ENCODE measurements at regions not wholly inside any gene's neighbourhood (a gene's known extent, or its start where the extent isn't known, plus 50 kb on each side); places are given as distances from the start of the nearest gene placed in this dataset.

- H3K36me3 ChIP-seq (ENCODE audit: low read depth): no peaks in the 10 kb centered on the region
- H3K27me3 ChIP-seq (ENCODE audit: insufficient read depth, poor library complexity, severe bottlenecking): no peaks in the 10 kb centered on the region
- H3K4me1 ChIP-seq (ENCODE audit: insufficient read depth, poor library complexity, severe bottlenecking): peaks cover 23% of the 10 kb centered on the region
- no peak for TF ChIP-seq CTCF (IDR thresholded peaks at IDR 0.05; ENCODE audit: poor library complexity, severe bottlenecking)
- DNase-seq (ENCODE audit: low spot score): no peak
- ATAC-seq (ENCODE audit: low read depth): no peak
- H3K27ac ChIP-seq (ENCODE audit: poor library complexity, severe bottlenecking): no peak overlapping the region
- H3K4me3 ChIP-seq (ENCODE audit: severe bottlenecking): no peak overlapping the region
- H3K9me3 ChIP-seq (ENCODE audit: severe bottlenecking): no peaks in the 10 kb centered on the region
Measured at GRCh38 chr5:67813877-67814539, 401.5 kb upstream of the PIK3R1 start.

GRCh38 chr5:67809589-67809988 lies 406.0 kb upstream of the PIK3R1 start:
- no peak for DNase-seq (ENCODE audit: low spot score)
- H3K36me3 ChIP-seq (ENCODE audit: low read depth): no peaks in the 10 kb centered on the region
- no peak overlapping the region for H3K27ac ChIP-seq (ENCODE audit: poor library complexity, severe bottlenecking)
- no peak for ATAC-seq (ENCODE audit: low read depth)
- H3K4me1 ChIP-seq (ENCODE audit: insufficient read depth, poor library complexity, severe bottlenecking): no peaks in the 10 kb centered on the region
- H3K27me3 ChIP-seq (ENCODE audit: insufficient read depth, poor library complexity, severe bottlenecking): no peaks in the 10 kb centered on the region
- H3K4me3 ChIP-seq (ENCODE audit: severe bottlenecking): no peak overlapping the region
- H3K9me3 ChIP-seq (ENCODE audit: severe bottlenecking): no peaks in the 10 kb centered on the region
- TF ChIP-seq CTCF (IDR thresholded peaks at IDR 0.05; ENCODE audit: poor library complexity, severe bottlenecking): no peak

- Histone ChIP-seq H3K27ac (ENCODE audit: poor library complexity, severe bottlenecking) (no peak overlapping the region), H3K9me3 (ENCODE audit: severe bottlenecking) (no peaks in the 10 kb centered on the region), H3K4me1 (ENCODE audit: insufficient read depth, poor library complexity, severe bottlenecking) (no peaks in the 10 kb centered on the region), H3K27me3 (ENCODE audit: insufficient read depth, poor library complexity, severe bottlenecking) (no peaks in the 10 kb centered on the region), H3K4me3 (ENCODE audit: severe bottlenecking) (no peak overlapping the region), H3K36me3 (ENCODE audit: low read depth) (no peaks in the 10 kb centered on the region)
- no peak for DNase-seq (ENCODE audit: low spot score)
- ATAC-seq (ENCODE audit: low read depth): no peak
- no peak for TF ChIP-seq CTCF (IDR thresholded peaks at IDR 0.05; ENCODE audit: poor library complexity, severe bottlenecking)
Measured at GRCh38 chr5:67808340-67808739, 407.2 kb upstream of the PIK3R1 start.

- ATAC-seq (ENCODE audit: low read depth) (no peak), DNase-seq (ENCODE audit: low spot score) (no peak)
- Histone ChIP-seq H3K4me1 (ENCODE audit: insufficient read depth, poor library complexity, severe bottlenecking) (no peaks in the 10 kb centered on the region), H3K36me3 (ENCODE audit: low read depth) (no peaks in the 10 kb centered on the region), H3K27me3 (ENCODE audit: insufficient read depth, poor library complexity, severe bottlenecking) (no peaks in the 10 kb centered on the region), H3K4me3 (ENCODE audit: severe bottlenecking) (no peak overlapping the region), H3K9me3 (ENCODE audit: severe bottlenecking) (no peaks in the 10 kb centered on the region), H3K27ac (ENCODE audit: poor library complexity, severe bottlenecking) (no peak overlapping the region)
- no peak for TF ChIP-seq CTCF (IDR thresholded peaks at IDR 0.05; ENCODE audit: poor library complexity, severe bottlenecking)
Measured at GRCh38 chr5:67807439-67807888, 408.1 kb upstream of the PIK3R1 start.

- no peaks in the 10 kb centered on the region for H3K4me1 ChIP-seq (ENCODE audit: insufficient read depth, poor library complexity, severe bottlenecking)
Measured at GRCh38 chr5:67806654-67807438, 408.7 kb upstream of the PIK3R1 start.

More at GRCh38 chr5:67806654-67807438, 408.7 kb upstream of the PIK3R1 start:
- H3K27ac ChIP-seq (ENCODE audit: poor library complexity, severe bottlenecking): no peak overlapping the region
- no peaks in the 10 kb centered on the region for H3K27me3 ChIP-seq (ENCODE audit: insufficient read depth, poor library complexity, severe bottlenecking)
- H3K4me3 ChIP-seq (ENCODE audit: severe bottlenecking): no peak overlapping the region
- DNase-seq (ENCODE audit: low spot score): no peak
- TF ChIP-seq CTCF (IDR thresholded peaks at IDR 0.05; ENCODE audit: poor library complexity, severe bottlenecking): no peak
- H3K36me3 ChIP-seq (ENCODE audit: low read depth): no peaks in the 10 kb centered on the region
- H3K9me3 ChIP-seq (ENCODE audit: severe bottlenecking): no peaks in the 10 kb centered on the region
- ATAC-seq (ENCODE audit: low read depth): no peak

All from RWPE2 (cell line).